ENCODE measurements at regions not wholly inside any gene's neighbourhood (a gene's known extent, or its start where the extent isn't known, plus 50 kb on each side); places are given as distances from the start of the nearest gene placed in this dataset.
"Not testable (repeated sequence)": the region's sequence is repeated elsewhere in the genome, so short reads cannot be mapped to it uniquely, and the experiment has no call there.

GRCh38 chr20:6662309-6662708, 105.2 kb upstream of the BMP2 start:
- intact Hi-C loops (cut with micrococcal nuclease), result no loop called here

GRCh38 chr20:6660441-6660840, 107.0 kb upstream of the BMP2 start:
- intact Hi-C loops (cut with micrococcal nuclease), result no loop called here

GRCh38 chr20:6658909-6659308, 108.6 kb upstream of the BMP2 start:
- intact Hi-C loops (cut with micrococcal nuclease), result not testable (repeated sequence)

GRCh38 chr20:6657904-6658303, 109.6 kb upstream of the BMP2 start:
- intact Hi-C loops (cut with micrococcal nuclease), result no loop called here

- intact Hi-C loops (cut with micrococcal nuclease), result no loop called here
These were observed 110.4 kb upstream of the BMP2 start for GRCh38 chr20:6657111-6657510.

- intact Hi-C loops (cut with micrococcal nuclease), result no loop called here
These were observed 112.8 kb upstream of the BMP2 start for GRCh38 chr20:6654513-6655252.

- intact Hi-C loops (cut with micrococcal nuclease), result no loop called here
These were observed 115.9 kb upstream of the BMP2 start for GRCh38 chr20:6651561-6651960.

GRCh38 chr20:6651016-6651415, 116.5 kb upstream of the BMP2 start:
- intact Hi-C loops (cut with micrococcal nuclease), result no loop called here

- intact Hi-C loops (cut with micrococcal nuclease), result no loop called here
These were observed 121.4 kb upstream of the BMP2 start for GRCh38 chr20:6646021-6646636.

GRCh38 chr20:6644813-6645628, 122.5 kb upstream of the BMP2 start:
- intact Hi-C loops (cut with micrococcal nuclease), result no loop called here

- intact Hi-C loops (cut with micrococcal nuclease), result no loop called here
These were observed 126.5 kb upstream of the BMP2 start for GRCh38 chr20:6641012-6641411.

GRCh38 chr20:6637160-6637579, 130.3 kb upstream of the BMP2 start:
- intact Hi-C loops (cut with micrococcal nuclease), result no loop called here

GRCh38 chr20:6636209-6637159, 131.0 kb upstream of the BMP2 start:
- intact Hi-C loops (cut with micrococcal nuclease), result no loop called here

- intact Hi-C loops (cut with micrococcal nuclease), result no loop called here
These were observed 132.3 kb upstream of the BMP2 start for GRCh38 chr20:6635034-6635736.

GRCh38 chr20:6632187-6632586, 135.3 kb upstream of the BMP2 start:
- intact Hi-C loops (cut with micrococcal nuclease), result no loop called here

GRCh38 chr20:6630514-6630913, 137.0 kb upstream of the BMP2 start:
- intact Hi-C loops (cut with micrococcal nuclease), result no loop called here

GRCh38 chr20:6629564-6629963, 137.9 kb upstream of the BMP2 start:
- intact Hi-C loops (cut with micrococcal nuclease), result no loop called here

- intact Hi-C loops (cut with micrococcal nuclease), result no loop called here
These were observed 140.7 kb upstream of the BMP2 start for GRCh38 chr20:6626805-6627204.

GRCh38 chr20:6623989-6624388, 143.5 kb upstream of the BMP2 start:
- intact Hi-C loops (cut with micrococcal nuclease), result no loop called here

- intact Hi-C loops (cut with micrococcal nuclease), result no loop called here
These were observed 145.4 kb upstream of the BMP2 start for GRCh38 chr20:6622041-6622440.

- intact Hi-C loops (cut with micrococcal nuclease), result no loop called here
These were observed 149.4 kb upstream of the BMP2 start for GRCh38 chr20:6618051-6618450.

Measured in T-helper 1 cell treated with Interleukin-12 subunit alpha and Interleukin-12 subunit beta and Interleukin-4 antibody, amounts not matched to agents 30 ng/mL and 1 ng/mL, for 36 hours (primary cell).